Inflammatory macrophage (primary cell): ENCODE measurements at regions not wholly inside any gene's neighbourhood (a gene's known extent, or its start where the extent isn't known, plus 50 kb on each side); places are given as distances from the start of the nearest gene placed in this dataset.

Experiments
- DNase-seq, 2 donors: peaks; one replicate each; pipeline ENCODE4 v3.0.0-alpha.2; 2020 to 2022

- no peak for DNase-seq
Measured at GRCh38 chr6:154602296-154602695, 91.8 kb upstream of the CNKSR3 start.

GRCh38 chr6:154602708-154603107, 92.2 kb upstream of the CNKSR3 start:
- DNase-seq = no peak

- no peak for DNase-seq
Measured at GRCh38 chr6:154604119-154604518, 93.6 kb upstream of the CNKSR3 start.

GRCh38 chr6:154605178-154605881, 94.8 kb upstream of the CNKSR3 start:
- peak; percentile 44 to 63 for DNase-seq

DNA sequence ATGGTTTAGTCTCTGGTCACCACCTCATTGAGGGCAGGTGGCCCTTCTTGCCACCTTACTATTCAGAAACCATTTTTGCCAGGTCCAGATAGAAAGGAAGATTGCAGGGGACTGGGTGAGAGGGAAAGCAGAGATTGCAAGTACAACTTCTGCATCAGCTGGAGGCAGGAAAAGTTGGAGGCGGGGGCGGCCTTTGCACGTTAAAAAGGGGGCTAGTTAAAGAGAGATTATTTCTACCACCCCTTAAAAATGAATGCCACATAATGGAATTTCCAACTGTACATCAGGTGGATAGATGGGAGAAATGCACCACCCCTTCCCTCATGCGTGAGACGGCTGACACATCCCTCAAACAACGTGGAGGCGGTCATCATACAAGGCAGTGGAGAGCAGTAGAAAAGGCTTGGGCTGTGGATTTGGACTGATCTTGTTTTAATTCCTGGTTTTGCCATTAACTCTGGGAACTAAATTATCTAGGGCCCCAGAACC, 95.4 kb upstream of the CNKSR3 start:
- DNase-seq = peak in 1 of 2 donors; percentile 35

- DNase-seq = peak; percentile 90 to 97
Measured at GRCh38 chr6:154606457-154606856, 96.0 kb upstream of the CNKSR3 start.

GRCh38 chr6:154606860-154607259, 96.4 kb upstream of the CNKSR3 start:
- DNase-seq = no peak

DNA sequence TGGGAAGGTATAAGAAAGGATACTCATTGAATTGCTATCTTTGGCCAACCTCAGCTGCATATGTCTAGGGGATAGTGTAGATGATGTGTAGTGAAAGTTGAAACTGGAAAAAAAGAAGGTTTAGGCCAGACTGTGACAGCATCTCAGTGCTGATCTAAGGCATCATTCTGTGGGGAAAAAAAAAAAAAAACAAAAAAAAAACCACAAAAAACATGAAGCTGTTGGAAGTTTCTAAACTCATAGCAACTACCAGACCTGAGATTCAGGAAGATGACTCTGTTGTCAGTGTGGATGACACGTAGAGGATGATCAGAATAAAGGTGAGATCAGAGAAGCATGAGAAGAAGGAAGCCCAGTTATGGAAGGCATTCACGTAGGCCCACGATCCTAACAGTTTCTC, 100.8 kb upstream of the CNKSR3 start:
- DNase-seq = no peak

DNA sequence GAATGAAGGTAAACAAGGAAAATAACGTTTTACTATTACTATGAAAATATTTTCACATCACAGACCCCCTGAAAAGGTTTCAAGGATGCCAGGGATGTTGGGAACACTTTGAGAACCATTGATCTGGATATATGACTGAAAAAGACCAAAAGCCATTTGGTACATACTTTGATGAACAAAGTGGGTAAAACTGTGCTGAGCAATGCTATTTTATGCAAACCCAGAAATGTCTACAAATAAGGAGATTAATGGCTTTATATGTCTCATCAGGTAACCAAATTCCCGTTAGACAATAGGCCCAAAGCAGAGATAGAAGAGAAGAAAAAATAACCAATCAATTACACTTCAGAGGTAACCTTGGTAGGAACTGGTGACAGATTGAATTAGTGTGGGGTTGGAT, 101.4 kb upstream of the CNKSR3 start:
- no peak for DNase-seq

GRCh38 chr6:154613137-154613676, 102.7 kb upstream of the CNKSR3 start:
- peak; percentile 61 to 89 for DNase-seq

DNA sequence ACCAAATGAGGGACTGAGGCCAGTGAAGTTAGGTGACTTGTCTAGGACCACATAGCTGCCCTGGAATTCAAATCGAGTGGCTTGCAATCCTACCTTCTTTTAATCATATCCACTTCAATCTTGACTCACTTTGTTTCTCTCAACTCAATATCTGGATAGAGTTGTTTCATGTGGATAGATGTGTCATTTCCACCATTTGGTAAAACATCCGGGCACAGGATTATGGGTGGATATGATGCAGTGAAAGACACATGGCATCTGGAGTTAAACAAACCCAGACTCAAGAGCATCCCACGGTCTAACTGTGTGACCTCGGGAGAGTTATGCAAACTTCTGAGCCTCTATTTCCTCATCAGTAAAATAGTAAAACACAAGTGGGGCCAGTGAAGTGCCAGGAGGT, 103.6 kb upstream of the CNKSR3 start:
- peak; percentile 17 to 52 for DNase-seq

GRCh38 chr6:154614641-154615040, 104.2 kb upstream of the CNKSR3 start:
- DNase-seq = no peak

GRCh38 chr6:154615483-154616025, 105.1 kb upstream of the CNKSR3 start:
- peak in 1 of 2 donors; percentile 2 for DNase-seq

DNA sequence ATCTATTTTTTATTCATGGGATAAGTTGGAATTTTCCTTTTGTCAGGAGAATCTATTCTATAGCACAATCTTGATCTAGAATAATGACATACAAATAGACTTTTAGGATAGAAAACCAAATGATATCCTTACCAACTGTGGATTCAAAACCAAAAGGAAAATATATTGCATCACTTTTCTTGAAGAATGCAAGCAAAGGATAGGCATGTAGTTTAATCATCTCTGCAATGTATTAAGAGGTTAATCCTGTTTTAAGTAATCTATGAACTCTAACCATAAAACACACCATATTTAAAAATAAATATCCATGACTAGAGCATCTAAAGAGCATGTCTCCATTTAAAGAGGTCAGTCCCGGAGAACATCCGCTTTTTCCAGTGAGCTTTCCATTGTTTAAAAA, 106.7 kb upstream of the CNKSR3 start:
- DNase-seq = no peak

- no peak for DNase-seq
Measured at GRCh38 chr6:154619146-154619545, 108.7 kb upstream of the CNKSR3 start.

- no peak for DNase-seq
Measured at GRCh38 chr6:154621686-154622085, 111.2 kb upstream of the CNKSR3 start.

DNA sequence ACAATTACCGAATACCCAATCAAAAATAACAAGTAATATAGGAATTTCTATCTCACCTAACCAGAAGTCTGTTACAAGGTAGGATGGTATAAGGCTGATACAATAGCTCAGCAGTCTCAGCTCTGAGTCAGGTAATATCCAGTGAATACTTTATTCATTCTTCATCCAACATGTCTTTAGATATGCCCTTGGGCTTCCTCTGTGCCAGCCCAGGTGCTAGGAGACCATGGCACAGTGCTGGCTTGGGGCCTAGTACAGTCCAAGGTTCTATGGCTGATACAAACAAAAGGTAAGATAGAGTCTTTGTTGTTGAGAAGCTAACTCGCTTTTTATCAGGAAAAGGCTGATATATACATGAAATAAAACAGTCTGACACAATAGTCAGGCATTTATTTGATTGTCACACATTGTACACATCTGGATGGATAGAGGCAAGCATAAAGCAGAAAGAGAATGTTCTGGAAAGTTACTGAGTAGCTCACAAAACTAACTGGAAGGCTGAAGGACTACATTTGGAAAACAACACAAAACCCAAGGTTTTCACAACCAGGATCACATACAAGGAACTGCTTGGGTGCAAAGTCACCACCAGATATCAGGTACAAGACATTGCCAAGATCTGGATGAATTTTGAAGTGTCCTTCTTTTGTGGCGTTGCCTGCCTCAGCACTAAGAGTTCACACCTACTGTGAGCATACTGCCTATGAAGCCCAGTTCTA, 110.4 kb upstream of the SCAF8 start:
- DNase-seq = no peak

GRCh38 chr6:154623391-154623790, 109.8 kb upstream of the SCAF8 start:
- DNase-seq = no peak

DNA sequence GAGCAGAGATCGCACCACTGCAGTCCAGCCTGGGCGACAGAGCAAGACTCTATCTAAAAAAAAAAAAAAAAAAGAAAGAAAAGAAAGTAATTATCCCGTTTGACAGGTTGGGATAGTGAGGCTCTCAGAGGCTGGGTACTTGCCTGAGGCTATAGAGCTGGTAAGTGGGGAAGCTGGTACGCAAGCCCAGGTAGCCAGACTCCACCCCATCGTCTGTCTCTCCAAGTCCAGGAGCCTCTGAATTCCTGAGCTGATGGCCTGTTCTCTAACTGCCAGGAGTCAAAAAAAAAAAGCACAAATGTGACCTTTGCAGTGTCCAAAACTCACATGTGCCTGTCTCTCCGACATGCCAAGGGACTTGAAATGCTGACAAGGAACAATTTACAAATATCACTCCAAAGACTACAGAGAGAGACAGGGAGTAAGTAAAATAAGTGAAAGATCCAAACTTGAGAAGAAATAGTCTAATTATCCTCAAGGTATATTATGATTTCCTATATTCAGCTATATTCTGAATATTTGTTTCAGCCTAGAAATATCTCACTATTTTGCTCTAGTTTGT, 109.1 kb upstream of the SCAF8 start:
- no peak for DNase-seq

GRCh38 chr6:154624727-154625126, 108.5 kb upstream of the SCAF8 start:
- DNase-seq = peak in 1 of 2 donors; percentile 13

DNA sequence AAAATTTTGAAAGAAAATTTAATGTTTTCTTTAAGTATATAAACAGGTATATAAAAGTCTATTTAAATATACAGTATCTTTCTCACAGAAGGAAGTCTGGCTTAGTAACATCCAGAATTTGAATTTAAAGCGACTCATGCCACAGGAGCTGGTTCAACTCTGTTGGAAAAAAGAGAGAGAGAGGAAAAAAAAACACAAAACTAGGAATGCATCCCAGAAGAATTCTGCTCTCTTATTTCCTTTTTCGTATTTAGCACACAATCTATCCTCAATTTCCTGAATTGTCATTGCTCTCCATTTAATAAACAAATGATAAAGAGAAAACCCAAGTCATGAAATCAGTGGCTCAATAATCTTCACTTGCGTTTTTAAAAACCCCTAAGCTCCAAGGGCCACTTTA, 107.5 kb upstream of the SCAF8 start:
- DNase-seq = no peak

GRCh38 chr6:154629127-154629526, 104.1 kb upstream of the SCAF8 start:
- no peak for DNase-seq

- no peak for DNase-seq
Measured at GRCh38 chr6:154632119-154632518, 101.1 kb upstream of the SCAF8 start.
